DMS 273 (cell line): ENCODE measurements at regions not wholly inside any gene's neighbourhood (a gene's known extent, or its start where the extent isn't known, plus 50 kb on each side); places are given as distances from the start of the nearest gene placed in this dataset.
"Not testable (repeated sequence)": the region's sequence is repeated elsewhere in the genome, so short reads cannot be mapped to it uniquely, and the experiment has no call there.

Experiments used
- DNase-seq: peaks from one replicate; lab custom pipeline; 2025; ENCODE audit not compliant: unreplicated experiment; lab: John Stamatoyannopoulos, UW

GRCh38 chr4:82194329-82194728 lies 179.5 kb downstream of the HNRNPD start:
- no peak for DNase-seq

- DNase-seq: no peak
Measured at GRCh38 chr4:82192017-82192673, 181.6 kb downstream of the HNRNPD start.

GRCh38 chr4:82181789-82182188 lies 192.0 kb downstream of the HNRNPD start:
- DNase-seq: no peak

- DNase-seq: no peak
Measured at GRCh38 chr4:82172186-82172585, 201.6 kb downstream of the HNRNPD start.

GRCh38 chr4:82171531-82172155 lies 202.1 kb downstream of the HNRNPD start:
- DNase-seq: no peak

- no peak for DNase-seq
Measured at GRCh38 chr4:82149750-82150149, 224.0 kb downstream of the HNRNPD start.

- DNase-seq: no peak
Measured at GRCh38 chr4:82145850-82146249, 227.9 kb downstream of the HNRNPD start.

- no peak for DNase-seq
Measured at GRCh38 chr4:82140422-82140821, 233.4 kb downstream of the HNRNPD start.

- no peak for DNase-seq
Measured at GRCh38 chr4:82139287-82139686, 234.5 kb downstream of the HNRNPD start.

- no peak for DNase-seq
Measured at GRCh38 chr4:82138374-82138773, 235.4 kb downstream of the HNRNPD start.

- no peak for DNase-seq
Measured at GRCh38 chr4:82136161-82136801, 237.5 kb downstream of the HNRNPD start.

GRCh38 chr4:82128355-82128754 lies 245.4 kb downstream of the HNRNPD start:
- no peak for DNase-seq

- DNase-seq: no peak
Measured at GRCh38 chr4:82126512-82127040, 247.2 kb downstream of the HNRNPD start.

GRCh38 chr4:82125787-82126297 lies 247.9 kb downstream of the HNRNPD start:
- no peak for DNase-seq

- DNase-seq: peak; percentile 71
Measured at GRCh38 chr4:82124932-82125786, 248.6 kb downstream of the HNRNPD start.

- peak; percentile 8 for DNase-seq
Measured at GRCh38 chr4:82124365-82124764, 249.4 kb downstream of the HNRNPD start.

- DNase-seq: peak; percentile 15
Measured at GRCh38 chr4:82123934-82124333, 249.9 kb downstream of the HNRNPD start.

- not testable (repeated sequence) for DNase-seq
Measured at GRCh38 chr4:82115183-82115582, 258.6 kb downstream of the HNRNPD start.

- no peak for DNase-seq
Measured at GRCh38 chr4:82108506-82108905, 265.3 kb downstream of the HNRNPD start.

GRCh38 chr4:82104578-82104977 lies 269.2 kb downstream of the HNRNPD start:
- no peak for DNase-seq
